ENCODE measurements at regions not wholly inside any gene's neighbourhood (a gene's known extent, or its start where the extent isn't known, plus 50 kb on each side); places are given as distances from the start of the nearest gene placed in this dataset.

- Histone ChIP-seq H3K9me3 (peaks cover 0 to 14% (median 0%) of the 10 kb centered on the region in 11 donors), H3K36me3 (no peaks in the 10 kb centered on the region), H3K4me1 (no peaks in the 10 kb centered on the region), H3K4me3 (no peak overlapping the region), H3K27ac (no peak overlapping the region), H3K27me3 (no peaks in the 10 kb centered on the region)
- TF ChIP-seq, protein P1, sequence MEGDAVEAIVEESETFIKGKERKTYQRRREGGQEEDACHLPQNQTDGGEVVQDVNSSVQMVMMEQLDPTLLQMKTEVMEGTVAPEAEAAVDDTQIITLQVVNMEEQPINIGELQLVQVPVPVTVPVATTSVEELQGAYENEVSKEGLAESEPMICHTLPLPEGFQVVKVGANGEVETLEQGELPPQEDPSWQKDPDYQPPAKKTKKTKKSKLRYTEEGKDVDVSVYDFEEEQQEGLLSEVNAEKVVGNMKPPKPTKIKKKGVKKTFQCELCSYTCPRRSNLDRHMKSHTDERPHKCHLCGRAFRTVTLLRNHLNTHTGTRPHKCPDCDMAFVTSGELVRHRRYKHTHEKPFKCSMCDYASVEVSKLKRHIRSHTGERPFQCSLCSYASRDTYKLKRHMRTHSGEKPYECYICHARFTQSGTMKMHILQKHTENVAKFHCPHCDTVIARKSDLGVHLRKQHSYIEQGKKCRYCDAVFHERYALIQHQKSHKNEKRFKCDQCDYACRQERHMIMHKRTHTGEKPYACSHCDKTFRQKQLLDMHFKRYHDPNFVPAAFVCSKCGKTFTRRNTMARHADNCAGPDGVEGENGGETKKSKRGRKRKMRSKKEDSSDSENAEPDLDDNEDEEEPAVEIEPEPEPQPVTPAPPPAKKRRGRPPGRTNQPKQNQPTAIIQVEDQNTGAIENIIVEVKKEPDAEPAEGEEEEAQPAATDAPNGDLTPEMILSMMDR (IDR thresholded peaks at IDR 0.05), result no peak
- intact Hi-C loops (cut with DNase I), result no loop called here
- DNase-seq (no peak), ATAC-seq (no peak)
- WGBS, 2 donors, result 62 to 76% methylated on average over 1 of the region's 1 CpG
These were observed 384.0 kb upstream of the ADARB2 start for GRCh38 chr10:2121315-2121714.

GRCh38 chr10:2120746-2121145 lies 383.4 kb upstream of the ADARB2 start:
- no peaks in the 10 kb centered on the region for H3K36me3 ChIP-seq
- H3K4me1 ChIP-seq, result no peaks in the 10 kb centered on the region
- ATAC-seq (no peak), DNase-seq (no peak)
- H3K27ac ChIP-seq, result no peak overlapping the region
- H3K27me3 ChIP-seq, result no peaks in the 10 kb centered on the region
- intact Hi-C loops (cut with DNase I), result no loop called here
- no peak overlapping the region for H3K4me3 ChIP-seq
- TF ChIP-seq, protein P1 (IDR thresholded peaks at IDR 0.05), result no peak
- WGBS, 2 donors, result 34 to 37% methylated on average over 9 of the region's 9 CpGs
- peaks cover 0 to 14% (median 0%) of the 10 kb centered on the region in 11 donors for H3K9me3 ChIP-seq

GRCh38 chr10:2119316-2119715 lies 382.0 kb upstream of the ADARB2 start:
- Histone ChIP-seq H3K4me1 (no peaks in the 10 kb centered on the region), H3K4me3 (no peak overlapping the region), H3K9me3 (peaks cover 0 to 14% (median 0%) of the 10 kb centered on the region in 11 donors), H3K27ac (no peak overlapping the region), H3K27me3 (no peaks in the 10 kb centered on the region), H3K36me3 (no peaks in the 10 kb centered on the region)
- ATAC-seq (no peak), DNase-seq (no peak)
- intact Hi-C loops (cut with DNase I), result no loop called here
- TF ChIP-seq, protein P1 (IDR thresholded peaks at IDR 0.05), result no peak
- 85 to 86% methylated on average over 6 of the region's 6 CpGs for WGBS, 2 donors

- Histone ChIP-seq H3K9me3 (peaks cover 0 to 14% (median 0%) of the 10 kb centered on the region in 11 donors), H3K27ac (no peak overlapping the region), H3K27me3 (peaks cover 0 to 4% (median 0%) of the 10 kb centered on the region in 7 donors), H3K4me1 (no peaks in the 10 kb centered on the region), H3K4me3 (no peak overlapping the region), H3K36me3 (no peaks in the 10 kb centered on the region)
- intact Hi-C loops (cut with DNase I), result no loop called here
- WGBS, 2 donors, result 94 to 95% methylated on average over 3 of the region's 3 CpGs
- no peak for DNase-seq
- no peak for ATAC-seq
- TF ChIP-seq, protein P1 (IDR thresholded peaks at IDR 0.05), result no peak
These were observed 380.9 kb upstream of the ADARB2 start for GRCh38 chr10:2118201-2118600.
